GM23338 (cell line): ENCODE measurements at regions not wholly inside any gene's neighbourhood (a gene's known extent, or its start where the extent isn't known, plus 50 kb on each side); places are given as distances from the start of the nearest gene placed in this dataset.

ENCODE experiments used
- ATAC-seq: fragments of 200-7000 bp; cut with Tn5 transposase; 3 replicates; pipeline ENCODE4 v1.9.1; 2020
- DNase-seq: peaks from one replicate; pipeline ENCODE4 v3.0.0-alpha.2; 2015; ENCODE audit warnings: low spot score
- H2AFZ ChIP-seq: fragments of 200-600 bp; sonication (generic); 2 replicates; pipeline ENCODE4 v1.8.0; 2016; ENCODE audit warnings: antibody characterized with exemption, mild to moderate bottlenecking, moderate library complexity
- H3F3A ChIP-seq: fragments of 200-600 bp; sonication (generic); replicated peaks from 2 replicates; pipeline ENCODE4 v1.8.0; 2017; ENCODE audit warnings: antibody characterized with exemption, mixed run types, low read depth
- H3K27ac ChIP-seq: fragments of 200-600 bp; sonication (generic); 2 replicates; pipeline ENCODE4 v1.6.1; 2016; ENCODE audit warnings: low read depth
- H3K27me3 ChIP-seq: fragments of 200-600 bp; sonication (generic); 2 replicates; pipeline ENCODE4 v1.8.0; 2016; ENCODE audit warnings: mild to moderate bottlenecking, mixed run types, moderate library complexity; ENCODE audit not compliant: insufficient read depth
- H3K36me3 ChIP-seq: fragments of 200-600 bp; sonication (generic); 2 replicates; pipeline ENCODE4 v1.8.0; 2016; ENCODE audit warnings: mild to moderate bottlenecking; ENCODE audit not compliant: insufficient read depth
- H3K4me1 ChIP-seq: fragments of 200-600 bp; sonication (generic); 2 replicates; pipeline ENCODE4 v1.8.0; 2016; ENCODE audit warnings: mild to moderate bottlenecking, moderate library complexity; ENCODE audit not compliant: insufficient read depth
- H3K4me2 ChIP-seq: fragments of 200-600 bp; sonication (generic); 2 replicates; pipeline ENCODE4 v1.7.1; 2017; ENCODE audit warnings: mixed run types
- H3K4me3 ChIP-seq: fragments of 200-600 bp; sonication (generic); 2 replicates; pipeline ENCODE4 v1.6.1; 2016; ENCODE audit warnings: mixed run types
- H3K79me2 ChIP-seq: fragments of 200-600 bp; sonication (generic); replicated peaks from 2 replicates; pipeline ENCODE4 v1.8.0; 2017; ENCODE audit warnings: mild to moderate bottlenecking; ENCODE audit not compliant: insufficient read depth
- H3K9me2 ChIP-seq: fragments of 200-600 bp; sonication (generic); 2 replicates; pipeline ENCODE4 v1.8.0; 2017; ENCODE audit not compliant: insufficient read depth
- H4K20me1 ChIP-seq: fragments of 200-600 bp; sonication (generic); replicated peaks from 2 replicates; pipeline ENCODE4 v1.8.0; 2017; ENCODE audit warnings: mild to moderate bottlenecking; ENCODE audit not compliant: insufficient read depth
- H3K27ac Mint-ChIP-seq: 2 replicates; pipeline ENCODE4 v1.8.0; 2020; ENCODE audit warnings: inconsistent platforms, mild to moderate bottlenecking, moderate library complexity, mixed read lengths
- H3K27me3 Mint-ChIP-seq: 3 replicates; pipeline ENCODE4 v1.8.0; 2022; ENCODE audit warnings: low read depth, mild to moderate bottlenecking, moderate library complexity, mixed read lengths, inconsistent platforms; ENCODE audit not compliant: insufficient read depth, poor library complexity
- H3K36me3 Mint-ChIP-seq: 3 replicates; pipeline ENCODE4 v1.8.0; 2021; ENCODE audit warnings: low read depth, mild to moderate bottlenecking, inconsistent platforms, moderate library complexity, mixed read lengths
- H3K4me1 Mint-ChIP-seq: 3 replicates; pipeline ENCODE4 v1.8.0; 2020; ENCODE audit warnings: mild to moderate bottlenecking, inconsistent platforms, mixed read lengths
- H3K4me3 Mint-ChIP-seq: 3 replicates; pipeline ENCODE4 v1.8.0; 2021; ENCODE audit warnings: moderate library complexity, mild to moderate bottlenecking, inconsistent platforms, mixed read lengths
- H3K9me3 Mint-ChIP-seq: 3 replicates; pipeline ENCODE4 v1.8.0; 2020; ENCODE audit warnings: moderate library complexity, mild to moderate bottlenecking, inconsistent platforms, mixed read lengths
- CREB1 ChIP-seq: fragments of 250-450 bp; sonication (Bioruptor Pico); IDR thresholded peaks from 2 replicates; pipeline ENCODE4 v1.5.0; 2020; ENCODE audit warnings: low read depth, mild to moderate bottlenecking, moderate library complexity
- EZH2 ChIP-seq: fragments of 200-600 bp; sonication (generic); IDR thresholded peaks from one replicate; pipeline ENCODE4 v1.8.0; 2017; ENCODE audit warnings: antibody characterized with exemption, mild to moderate bottlenecking, low read depth; ENCODE audit not compliant: unreplicated experiment
- EZH2phosphoT487 ChIP-seq: fragments of 200-600 bp; sonication (generic); IDR thresholded peaks from one replicate; pipeline ENCODE4 v1.8.1; 2018; ENCODE audit warnings: antibody characterized with exemption; ENCODE audit not compliant: unreplicated experiment
- JUNB ChIP-seq: IDR thresholded peaks from one replicate; pipeline ENCODE4 v1.6.1; 2016; ENCODE audit warnings: antibody characterized with exemption; ENCODE audit not compliant: unreplicated experiment
- NANOG ChIP-seq: IDR thresholded peaks from 2 replicates; pipeline ENCODE4 v1.6.1; 2016; ENCODE audit warnings: antibody characterized with exemption, borderline replicate concordance
- POLR2AphosphoS5 ChIP-seq: IDR thresholded peaks from 2 replicates; pipeline ENCODE4 v1.6.1; 2016; ENCODE audit warnings: antibody characterized with exemption, low read depth
- STAT1 ChIP-seq: IDR thresholded peaks from one replicate; pipeline ENCODE4 v1.6.1; 2016; ENCODE audit warnings: antibody characterized with exemption; ENCODE audit not compliant: unreplicated experiment
- ZNF114 ChIP-seq: fragments of 250-450 bp; sonication (Bioruptor Pico); IDR thresholded peaks from 2 replicates; pipeline ENCODE4 v1.5.0; 2020; ENCODE audit warnings: mild to moderate bottlenecking, moderate library complexity
- ZNF331 ChIP-seq: fragments of 250-450 bp; sonication (Bioruptor Pico); IDR thresholded peaks from 2 replicates; pipeline ENCODE4 v1.5.0; 2020; ENCODE audit warnings: low read depth, mild to moderate bottlenecking, moderate library complexity
- TF ChIP-seq, protein P1 (sequence below): fragments of 250-450 bp; sonication (Bioruptor Pico); IDR thresholded peaks from 2 replicates; pipeline ENCODE4 v1.5.0; 2020; ENCODE audit warnings: mild to moderate bottlenecking, moderate library complexity
- TF ChIP-seq, protein P2 (sequence below): IDR thresholded peaks from one replicate; pipeline ENCODE4 v1.6.1; 2018; ENCODE audit warnings: antibody characterized with exemption; ENCODE audit not compliant: unreplicated experiment
- TF ChIP-seq, protein P3 (sequence below): IDR thresholded peaks from 2 replicates; pipeline ENCODE4 v1.6.1; 2016; ENCODE audit warnings: antibody characterized with exemption
- TF ChIP-seq, protein P4 (sequence below), 2 experiments: fragments of 200-600 bp in 1 of 2; sonication (generic) in 1 of 2; conservative IDR thresholded peaks; 2 replicates each; pipeline versions ENCODE4 v1.5.1 to v1.6.1; 2016 to 2017; ENCODE audit warnings: antibody characterized with exemption in 2 of 2, low read depth in 2 of 2, mild to moderate bottlenecking in 2 of 2, moderate library complexity in 1 of 2

DNA sequence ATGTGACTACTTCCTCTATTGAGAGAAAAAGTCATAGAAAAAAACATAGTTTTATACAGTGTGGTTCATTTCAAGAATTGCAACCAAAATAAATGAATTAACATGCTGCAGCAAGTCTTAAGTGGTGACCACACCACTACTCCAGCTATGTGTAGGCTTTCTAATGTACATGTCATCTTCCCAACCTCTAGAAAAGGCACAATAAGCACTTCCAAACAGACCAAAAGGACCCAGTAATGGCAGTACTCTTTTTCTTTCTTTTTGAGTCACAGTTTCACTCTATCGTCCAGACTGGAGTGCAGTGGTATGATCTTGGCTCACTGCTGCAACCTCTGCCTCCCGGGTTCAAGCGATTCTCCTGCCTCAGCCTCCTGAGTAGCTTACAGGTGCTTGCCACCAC lies 219.3 kb upstream of the KBTBD8 start:
- Histone ChIP-seq H3F3A (no peaks in the 10 kb centered on the region), H2AFZ (no peak overlapping the region), H3K4me1 (peaks cover 24% of the 10 kb centered on the region), H3K27ac (peak overlapping the region; percentile 60), H3K36me3 (no peaks in the 10 kb centered on the region), H3K79me2 (no peaks in the 10 kb centered on the region), H3K4me2 (no peak overlapping the region), H4K20me1 (no peaks in the 10 kb centered on the region), H3K4me3 (no peak overlapping the region), H3K9me2 (no peaks in the 10 kb centered on the region), H3K27me3 (no peaks in the 10 kb centered on the region)
- peaks cover 8% of the 10 kb centered on the region for H3K27me3 Mint-ChIP-seq
- peaks cover 22% of the 10 kb centered on the region for H3K4me1 Mint-ChIP-seq
- TF ChIP-seq, protein P1, sequence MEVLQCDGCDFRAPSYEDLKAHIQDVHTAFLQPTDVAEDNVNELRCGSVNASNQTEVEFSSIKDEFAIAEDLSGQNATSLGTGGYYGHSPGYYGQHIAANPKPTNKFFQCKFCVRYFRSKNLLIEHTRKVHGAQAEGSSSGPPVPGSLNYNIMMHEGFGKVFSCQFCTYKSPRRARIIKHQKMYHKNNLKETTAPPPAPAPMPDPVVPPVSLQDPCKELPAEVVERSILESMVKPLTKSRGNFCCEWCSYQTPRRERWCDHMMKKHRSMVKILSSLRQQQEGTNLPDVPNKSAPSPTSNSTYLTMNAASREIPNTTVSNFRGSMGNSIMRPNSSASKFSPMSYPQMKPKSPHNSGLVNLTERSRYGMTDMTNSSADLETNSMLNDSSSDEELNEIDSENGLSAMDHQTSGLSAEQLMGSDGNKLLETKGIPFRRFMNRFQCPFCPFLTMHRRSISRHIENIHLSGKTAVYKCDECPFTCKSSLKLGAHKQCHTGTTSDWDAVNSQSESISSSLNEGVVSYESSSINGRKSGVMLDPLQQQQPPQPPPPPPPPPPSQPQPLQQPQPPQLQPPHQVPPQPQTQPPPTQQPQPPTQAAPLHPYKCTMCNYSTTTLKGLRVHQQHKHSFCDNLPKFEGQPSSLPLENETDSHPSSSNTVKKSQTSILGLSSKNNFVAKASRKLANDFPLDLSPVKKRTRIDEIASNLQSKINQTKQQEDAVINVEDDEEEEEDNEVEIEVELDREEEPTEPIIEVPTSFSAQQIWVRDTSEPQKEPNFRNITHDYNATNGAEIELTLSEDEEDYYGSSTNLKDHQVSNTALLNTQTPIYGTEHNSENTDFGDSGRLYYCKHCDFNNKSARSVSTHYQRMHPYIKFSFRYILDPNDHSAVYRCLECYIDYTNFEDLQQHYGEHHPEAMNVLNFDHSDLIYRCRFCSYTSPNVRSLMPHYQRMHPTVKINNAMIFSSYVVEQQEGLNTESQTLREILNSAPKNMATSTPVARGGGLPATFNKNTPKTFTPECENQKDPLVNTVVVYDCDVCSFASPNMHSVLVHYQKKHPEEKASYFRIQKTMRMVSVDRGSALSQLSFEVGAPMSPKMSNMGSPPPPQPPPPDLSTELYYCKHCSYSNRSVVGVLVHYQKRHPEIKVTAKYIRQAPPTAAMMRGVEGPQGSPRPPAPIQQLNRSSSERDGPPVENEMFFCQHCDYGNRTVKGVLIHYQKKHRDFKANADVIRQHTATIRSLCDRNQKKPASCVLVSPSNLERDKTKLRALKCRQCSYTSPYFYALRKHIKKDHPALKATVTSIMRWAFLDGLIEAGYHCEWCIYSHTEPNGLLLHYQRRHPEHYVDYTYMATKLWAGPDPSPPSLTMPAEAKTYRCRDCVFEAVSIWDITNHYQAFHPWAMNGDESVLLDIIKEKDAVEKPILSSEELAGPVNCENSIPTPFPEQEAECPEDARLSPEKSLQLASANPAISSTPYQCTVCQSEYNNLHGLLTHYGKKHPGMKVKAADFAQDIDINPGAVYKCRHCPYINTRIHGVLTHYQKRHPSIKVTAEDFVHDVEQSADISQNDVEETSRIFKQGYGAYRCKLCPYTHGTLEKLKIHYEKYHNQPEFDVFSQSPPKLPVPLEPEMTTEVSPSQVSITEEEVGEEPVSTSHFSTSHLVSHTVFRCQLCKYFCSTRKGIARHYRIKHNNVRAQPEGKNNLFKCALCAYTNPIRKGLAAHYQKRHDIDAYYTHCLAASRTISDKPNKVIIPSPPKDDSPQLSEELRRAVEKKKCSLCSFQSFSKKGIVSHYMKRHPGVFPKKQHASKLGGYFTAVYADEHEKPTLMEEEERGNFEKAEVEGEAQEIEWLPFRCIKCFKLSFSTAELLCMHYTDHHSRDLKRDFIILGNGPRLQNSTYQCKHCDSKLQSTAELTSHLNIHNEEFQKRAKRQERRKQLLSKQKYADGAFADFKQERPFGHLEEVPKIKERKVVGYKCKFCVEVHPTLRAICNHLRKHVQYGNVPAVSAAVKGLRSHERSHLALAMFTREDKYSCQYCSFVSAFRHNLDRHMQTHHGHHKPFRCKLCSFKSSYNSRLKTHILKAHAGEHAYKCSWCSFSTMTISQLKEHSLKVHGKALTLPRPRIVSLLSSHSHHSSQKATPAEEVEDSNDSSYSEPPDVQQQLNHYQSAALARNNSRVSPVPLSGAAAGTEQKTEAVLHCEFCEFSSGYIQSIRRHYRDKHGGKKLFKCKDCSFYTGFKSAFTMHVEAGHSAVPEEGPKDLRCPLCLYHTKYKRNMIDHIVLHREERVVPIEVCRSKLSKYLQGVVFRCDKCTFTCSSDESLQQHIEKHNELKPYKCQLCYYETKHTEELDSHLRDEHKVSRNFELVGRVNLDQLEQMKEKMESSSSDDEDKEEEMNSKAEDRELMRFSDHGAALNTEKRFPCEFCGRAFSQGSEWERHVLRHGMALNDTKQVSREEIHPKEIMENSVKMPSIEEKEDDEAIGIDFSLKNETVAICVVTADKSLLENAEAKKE (CRISPR knock-in tag): no peak
- TF ChIP-seq NANOG: no peak
- TF ChIP-seq POLR2AphosphoS5: no peak
- TF ChIP-seq EZH2phosphoT487: no peak
- TF ChIP-seq EZH2: no peak
- no peak for TF ChIP-seq JUNB
- TF ChIP-seq CREB1 (CRISPR knock-in tag): no peak
- TF ChIP-seq ZNF331 (CRISPR knock-in tag): no peak
- TF ChIP-seq, protein P2, sequence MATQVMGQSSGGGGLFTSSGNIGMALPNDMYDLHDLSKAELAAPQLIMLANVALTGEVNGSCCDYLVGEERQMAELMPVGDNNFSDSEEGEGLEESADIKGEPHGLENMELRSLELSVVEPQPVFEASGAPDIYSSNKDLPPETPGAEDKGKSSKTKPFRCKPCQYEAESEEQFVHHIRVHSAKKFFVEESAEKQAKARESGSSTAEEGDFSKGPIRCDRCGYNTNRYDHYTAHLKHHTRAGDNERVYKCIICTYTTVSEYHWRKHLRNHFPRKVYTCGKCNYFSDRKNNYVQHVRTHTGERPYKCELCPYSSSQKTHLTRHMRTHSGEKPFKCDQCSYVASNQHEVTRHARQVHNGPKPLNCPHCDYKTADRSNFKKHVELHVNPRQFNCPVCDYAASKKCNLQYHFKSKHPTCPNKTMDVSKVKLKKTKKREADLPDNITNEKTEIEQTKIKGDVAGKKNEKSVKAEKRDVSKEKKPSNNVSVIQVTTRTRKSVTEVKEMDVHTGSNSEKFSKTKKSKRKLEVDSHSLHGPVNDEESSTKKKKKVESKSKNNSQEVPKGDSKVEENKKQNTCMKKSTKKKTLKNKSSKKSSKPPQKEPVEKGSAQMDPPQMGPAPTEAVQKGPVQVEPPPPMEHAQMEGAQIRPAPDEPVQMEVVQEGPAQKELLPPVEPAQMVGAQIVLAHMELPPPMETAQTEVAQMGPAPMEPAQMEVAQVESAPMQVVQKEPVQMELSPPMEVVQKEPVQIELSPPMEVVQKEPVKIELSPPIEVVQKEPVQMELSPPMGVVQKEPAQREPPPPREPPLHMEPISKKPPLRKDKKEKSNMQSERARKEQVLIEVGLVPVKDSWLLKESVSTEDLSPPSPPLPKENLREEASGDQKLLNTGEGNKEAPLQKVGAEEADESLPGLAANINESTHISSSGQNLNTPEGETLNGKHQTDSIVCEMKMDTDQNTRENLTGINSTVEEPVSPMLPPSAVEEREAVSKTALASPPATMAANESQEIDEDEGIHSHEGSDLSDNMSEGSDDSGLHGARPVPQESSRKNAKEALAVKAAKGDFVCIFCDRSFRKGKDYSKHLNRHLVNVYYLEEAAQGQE: no peak
- no peak for TF ChIP-seq STAT1
- TF ChIP-seq, protein P3, sequence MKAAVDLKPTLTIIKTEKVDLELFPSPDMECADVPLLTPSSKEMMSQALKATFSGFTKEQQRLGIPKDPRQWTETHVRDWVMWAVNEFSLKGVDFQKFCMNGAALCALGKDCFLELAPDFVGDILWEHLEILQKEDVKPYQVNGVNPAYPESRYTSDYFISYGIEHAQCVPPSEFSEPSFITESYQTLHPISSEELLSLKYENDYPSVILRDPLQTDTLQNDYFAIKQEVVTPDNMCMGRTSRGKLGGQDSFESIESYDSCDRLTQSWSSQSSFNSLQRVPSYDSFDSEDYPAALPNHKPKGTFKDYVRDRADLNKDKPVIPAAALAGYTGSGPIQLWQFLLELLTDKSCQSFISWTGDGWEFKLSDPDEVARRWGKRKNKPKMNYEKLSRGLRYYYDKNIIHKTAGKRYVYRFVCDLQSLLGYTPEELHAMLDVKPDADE: no peak
- no peak for TF ChIP-seq ZNF114
- TF ChIP-seq, protein P4, sequence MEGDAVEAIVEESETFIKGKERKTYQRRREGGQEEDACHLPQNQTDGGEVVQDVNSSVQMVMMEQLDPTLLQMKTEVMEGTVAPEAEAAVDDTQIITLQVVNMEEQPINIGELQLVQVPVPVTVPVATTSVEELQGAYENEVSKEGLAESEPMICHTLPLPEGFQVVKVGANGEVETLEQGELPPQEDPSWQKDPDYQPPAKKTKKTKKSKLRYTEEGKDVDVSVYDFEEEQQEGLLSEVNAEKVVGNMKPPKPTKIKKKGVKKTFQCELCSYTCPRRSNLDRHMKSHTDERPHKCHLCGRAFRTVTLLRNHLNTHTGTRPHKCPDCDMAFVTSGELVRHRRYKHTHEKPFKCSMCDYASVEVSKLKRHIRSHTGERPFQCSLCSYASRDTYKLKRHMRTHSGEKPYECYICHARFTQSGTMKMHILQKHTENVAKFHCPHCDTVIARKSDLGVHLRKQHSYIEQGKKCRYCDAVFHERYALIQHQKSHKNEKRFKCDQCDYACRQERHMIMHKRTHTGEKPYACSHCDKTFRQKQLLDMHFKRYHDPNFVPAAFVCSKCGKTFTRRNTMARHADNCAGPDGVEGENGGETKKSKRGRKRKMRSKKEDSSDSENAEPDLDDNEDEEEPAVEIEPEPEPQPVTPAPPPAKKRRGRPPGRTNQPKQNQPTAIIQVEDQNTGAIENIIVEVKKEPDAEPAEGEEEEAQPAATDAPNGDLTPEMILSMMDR (conservative IDR thresholded peaks at IDR 0.05; ENCODE audit: low read depth in 2 of 2): no peak
- H3K36me3 Mint-ChIP-seq: peaks cover 3% of the 10 kb centered on the region; the same call in 1 of the 3 replicates
- no peak overlapping the region; the same call in 2 of the 3 replicates for H3K4me3 Mint-ChIP-seq
- peaks cover 7% of the 10 kb centered on the region; the same call in 1 of the 3 replicates for H3K9me3 Mint-ChIP-seq
- no peak overlapping the region for H3K27ac Mint-ChIP-seq
- no peak for DNase-seq
- ATAC-seq: no peak
